Gastroesophageal sphincter (tissue), 4 donors: ENCODE measurements at regions not wholly inside any gene's neighbourhood (a gene's known extent, or its start where the extent isn't known, plus 50 kb on each side); places are given as distances from the start of the nearest gene placed in this dataset.

Experiments used
- ATAC-seq: fragments of 150-250 bp; one replicate; pipeline ENCODE4 v1.9.1; 2016; ENCODE audit warnings: mild to moderate bottlenecking, moderate library complexity
- H3K27ac ChIP-seq, 4 donors: fragments of 200-600 bp; sonication (generic) in 3 of 4; 1 replicate in 3 of 4; 2 replicates in 1 of 4; pipeline ENCODE4 v1.5.1; 2016 to 2019
- H3K27me3 ChIP-seq: fragments of 200-600 bp; sonication (generic); one replicate; pipeline ENCODE4 v1.5.1; 2019
- H3K36me3 ChIP-seq, 2 donors: fragments of 200-600 bp; sonication (generic); one replicate each; pipeline ENCODE4 v1.5.1; 2019; ENCODE audit warnings: control low read depth in 1 of 2
- H3K4me1 ChIP-seq, 3 donors: fragments of 200-600 bp; sonication (generic); 1 replicate in 2 of 3; 2 replicates in 1 of 3; pipeline ENCODE4 v1.5.1; 2016 to 2019; ENCODE audit warnings: control low read depth in 2 of 3
- H3K4me3 ChIP-seq, 2 donors: fragments of 200-600 bp; sonication (generic); one replicate each; pipeline ENCODE4 v1.5.1; 2019; ENCODE audit warnings: mild to moderate bottlenecking in 1 of 2, moderate library complexity in 1 of 2
- H3K9me3 ChIP-seq, 3 donors: fragments of 200-600 bp; sonication (generic); one replicate each; pipeline ENCODE4 v1.5.1; 2017 to 2019; ENCODE audit warnings: control low read depth in 2 of 3
- EP300 ChIP-seq: sonication (generic); formaldehyde crosslinking; IDR thresholded peaks from one replicate; pipeline ENCODE4 v1.6.1; 2017; ENCODE audit warnings: antibody characterized with exemption, mild to moderate bottlenecking
- POLR2A ChIP-seq, 2 donors: fragments of 450-650 bp; IDR thresholded peaks; one replicate each; pipeline ENCODE4 v1.6.1; 2017; ENCODE audit warnings: antibody characterized with exemption in 2 of 2, mild to moderate bottlenecking in 2 of 2, moderate library complexity in 1 of 2
- POLR2AphosphoS5 ChIP-seq: sonication (generic); formaldehyde crosslinking; IDR thresholded peaks from one replicate; pipeline ENCODE4 v1.6.1; 2017; ENCODE audit warnings: antibody characterized with exemption
- WGBS, 2 donors: methylation state at CpG; one replicate each; pipeline ENCODE4 v1.1.5; 2018; ENCODE audit warnings: low coverage in 1 of 2; 5-methylcytosine and 5-hydroxymethylcytosine counted together
- TF ChIP-seq, protein P1 (sequence below), 4 experiments: fragments of 200-600 bp in 2 of 4; fragments of 450-650 bp in 2 of 4; sonication (generic) in 1 of 4; IDR thresholded peaks; one replicate each; pipeline ENCODE4 v1.5.1; 2017 to 2019; ENCODE audit warnings: antibody characterized with exemption in 4 of 4, mild to moderate bottlenecking in 2 of 4, moderate library complexity in 2 of 4

DNA sequence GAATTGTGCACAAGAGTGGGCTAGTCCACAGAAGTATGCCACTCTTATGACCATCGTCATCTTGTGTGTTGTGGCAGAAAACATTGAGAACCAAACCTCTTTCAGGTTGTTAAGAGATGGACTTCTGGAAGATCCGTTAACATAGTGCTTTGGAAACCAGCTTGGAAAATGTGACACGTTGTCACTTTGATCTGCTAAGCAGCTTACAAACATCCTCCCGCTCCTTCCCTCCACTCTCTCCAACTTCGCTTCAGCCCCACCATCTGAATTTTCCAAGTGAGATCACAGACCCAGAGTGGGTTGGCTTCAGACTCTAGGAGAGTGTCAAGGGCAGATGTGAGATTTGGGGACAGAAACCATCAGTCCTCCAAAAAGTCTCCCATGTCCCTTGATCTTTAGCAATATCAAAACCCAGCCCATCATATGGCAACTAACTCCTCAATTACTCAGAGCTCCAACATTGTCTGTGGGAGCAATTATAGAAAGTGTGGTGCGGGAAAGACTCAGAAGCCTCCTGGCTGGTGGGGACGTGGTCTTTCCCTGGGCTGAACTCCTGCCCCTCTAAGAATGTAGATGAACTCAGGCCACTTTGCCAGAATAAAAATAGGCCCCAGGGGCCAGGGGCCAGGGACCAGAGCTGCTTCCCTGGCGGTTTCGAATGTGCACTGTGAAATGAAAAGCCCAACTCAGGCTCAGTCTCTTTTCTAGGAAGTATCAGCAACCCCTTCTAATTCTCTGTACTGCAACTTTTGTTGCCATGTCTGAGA, 129.5 kb downstream of the SLC38A6 start:
- Histone ChIP-seq H3K9me3 (peaks cover 0 to 14% (median 0%) of the 10 kb centered on the region in 3 donors), H3K4me3 (no peak overlapping the region), H3K4me1 (peaks cover 0 to 15% (median 13%) of the 10 kb centered on the region in 3 donors), H3K27ac (no peak overlapping the region), H3K27me3 (peaks cover 9% of the 10 kb centered on the region), H3K36me3 (no peaks in the 10 kb centered on the region)
- WGBS, 2 donors = 64 to 67% methylated on average over 5 to 6 of the region's 9 CpGs
- no peak for ATAC-seq
- TF ChIP-seq POLR2AphosphoS5 = no peak

DNA sequence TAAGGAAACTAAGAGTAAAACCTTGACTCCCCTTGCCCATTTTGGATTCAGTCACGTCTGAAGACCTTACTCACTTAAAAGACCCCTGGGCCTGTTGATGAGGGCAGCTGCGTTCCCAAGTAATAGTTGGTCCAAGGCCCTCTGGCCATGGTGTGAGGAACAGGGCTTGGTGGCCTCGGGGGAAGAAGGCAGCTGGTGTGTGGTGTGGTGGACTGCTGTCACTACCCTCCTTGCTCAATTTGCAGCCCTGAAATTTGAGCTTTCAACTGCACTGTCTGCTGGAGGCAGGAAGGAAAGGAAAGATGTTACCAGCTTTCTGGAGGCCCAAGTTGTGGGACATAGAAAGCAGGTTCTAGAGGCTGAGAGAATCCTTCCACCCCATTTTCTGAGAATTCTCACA, 128.2 kb downstream of the SLC38A6 start:
- 70% methylated on average over 2 of the region's 3 CpGs; no CpG with 5 or more reads in 1 of the 2 donors for WGBS, 2 donors
- Histone ChIP-seq H3K27ac (no peak overlapping the region), H3K36me3 (no peaks in the 10 kb centered on the region), H3K4me1 (peaks cover 0 to 20% (median 13%) of the 10 kb centered on the region in 3 donors), H3K4me3 (no peak overlapping the region), H3K27me3 (peaks cover 9% of the 10 kb centered on the region), H3K9me3 (peaks cover 0 to 4% (median 0%) of the 10 kb centered on the region in 3 donors)
- no peak for TF ChIP-seq POLR2AphosphoS5
- TF ChIP-seq EP300 = no peak
- TF ChIP-seq POLR2A (IDR thresholded peaks at IDR 0.05) = no peak
- TF ChIP-seq, protein P1, sequence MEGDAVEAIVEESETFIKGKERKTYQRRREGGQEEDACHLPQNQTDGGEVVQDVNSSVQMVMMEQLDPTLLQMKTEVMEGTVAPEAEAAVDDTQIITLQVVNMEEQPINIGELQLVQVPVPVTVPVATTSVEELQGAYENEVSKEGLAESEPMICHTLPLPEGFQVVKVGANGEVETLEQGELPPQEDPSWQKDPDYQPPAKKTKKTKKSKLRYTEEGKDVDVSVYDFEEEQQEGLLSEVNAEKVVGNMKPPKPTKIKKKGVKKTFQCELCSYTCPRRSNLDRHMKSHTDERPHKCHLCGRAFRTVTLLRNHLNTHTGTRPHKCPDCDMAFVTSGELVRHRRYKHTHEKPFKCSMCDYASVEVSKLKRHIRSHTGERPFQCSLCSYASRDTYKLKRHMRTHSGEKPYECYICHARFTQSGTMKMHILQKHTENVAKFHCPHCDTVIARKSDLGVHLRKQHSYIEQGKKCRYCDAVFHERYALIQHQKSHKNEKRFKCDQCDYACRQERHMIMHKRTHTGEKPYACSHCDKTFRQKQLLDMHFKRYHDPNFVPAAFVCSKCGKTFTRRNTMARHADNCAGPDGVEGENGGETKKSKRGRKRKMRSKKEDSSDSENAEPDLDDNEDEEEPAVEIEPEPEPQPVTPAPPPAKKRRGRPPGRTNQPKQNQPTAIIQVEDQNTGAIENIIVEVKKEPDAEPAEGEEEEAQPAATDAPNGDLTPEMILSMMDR (IDR thresholded peaks at IDR 0.05) = no peak
- ATAC-seq = no peak

DNA sequence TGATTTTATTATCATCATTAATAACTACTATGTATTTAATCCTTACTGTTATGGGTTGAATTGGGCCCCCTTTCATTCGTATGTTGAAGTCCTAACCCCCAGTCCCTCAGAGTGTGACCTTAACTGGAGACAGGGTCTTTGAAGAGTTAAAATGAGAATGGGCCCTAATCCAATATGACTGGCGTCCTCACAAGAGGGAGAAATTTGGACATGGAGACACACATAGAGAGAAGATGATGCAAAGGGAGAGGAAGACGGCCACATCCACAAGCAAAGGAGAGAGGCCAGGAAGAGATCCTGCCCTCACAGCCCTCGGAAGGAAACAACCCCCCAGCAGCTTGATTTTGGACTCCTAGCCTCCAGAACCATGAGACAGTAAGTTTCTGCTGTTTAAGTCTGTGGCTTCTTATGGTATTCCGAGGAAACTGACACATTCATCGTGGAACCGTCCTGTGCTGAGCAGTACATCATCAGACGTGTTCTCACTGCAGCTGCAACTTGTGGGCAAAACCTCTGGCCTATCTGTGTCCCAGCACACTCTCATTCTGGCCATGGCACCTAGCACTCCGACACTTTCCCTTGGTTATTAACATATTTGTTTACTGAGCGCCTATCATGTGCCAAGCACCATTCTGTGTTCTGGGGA, 127.6 kb downstream of the SLC38A6 start:
- Histone ChIP-seq H3K4me3 (no peak overlapping the region), H3K27me3 (peaks cover 9% of the 10 kb centered on the region), H3K36me3 (no peaks in the 10 kb centered on the region), H3K4me1 (peaks cover 0 to 27% (median 18%) of the 10 kb centered on the region in 3 donors), H3K27ac (peak overlapping the region in 2 of 4 donors; percentile 16 to 20), H3K9me3 (no peaks in the 10 kb centered on the region)
- no peak for TF ChIP-seq POLR2A (IDR thresholded peaks at IDR 0.05)
- TF ChIP-seq EP300 = no peak
- no peak for TF ChIP-seq POLR2AphosphoS5
- TF ChIP-seq, protein P1 (IDR thresholded peaks at IDR 0.05) = no peak
- 69 to 83% methylated on average over 4 to 9 of the region's 10 CpGs for WGBS, 2 donors
- ATAC-seq = no peak

DNA sequence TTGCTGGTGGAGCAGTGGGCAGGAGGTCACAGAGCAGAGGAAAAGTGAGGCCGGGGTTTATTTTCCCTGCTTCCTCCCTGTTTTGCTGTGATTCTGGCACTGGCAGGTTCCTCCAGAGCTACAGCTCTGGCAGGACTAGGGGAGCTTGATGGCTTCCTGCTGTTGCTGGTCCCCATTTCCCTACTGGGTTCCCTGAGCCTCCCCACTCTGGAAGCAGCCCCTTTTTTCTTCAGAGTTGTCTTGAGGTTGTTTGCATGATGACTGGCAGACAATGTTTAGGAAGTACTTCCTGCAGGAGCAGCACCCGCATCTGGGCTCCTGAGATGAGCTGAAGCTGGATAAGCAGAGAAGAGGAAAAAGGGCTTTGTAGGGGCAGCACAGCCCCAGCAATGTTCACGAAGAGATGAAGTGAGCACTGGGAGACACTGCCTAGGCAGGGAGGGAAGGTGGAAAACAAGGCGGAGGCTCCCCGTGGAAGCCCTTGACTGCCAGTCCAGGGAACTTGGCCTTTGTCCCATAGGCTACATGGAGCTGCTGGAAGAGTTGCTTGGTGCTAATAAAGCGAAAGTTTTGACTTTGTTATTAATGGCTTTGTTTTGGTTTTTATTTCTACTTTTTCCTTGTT, 126.9 kb downstream of the SLC38A6 start:
- no peak for ATAC-seq
- peaks cover 9% of the 10 kb centered on the region for H3K27me3 ChIP-seq
- no peak for TF ChIP-seq POLR2A (IDR thresholded peaks at IDR 0.05)
- TF ChIP-seq, protein P1 (IDR thresholded peaks at IDR 0.05) = no peak
- TF ChIP-seq POLR2AphosphoS5 = no peak
- no peak for TF ChIP-seq EP300
- no peak overlapping the region for H3K4me3 ChIP-seq
- peaks cover 0 to 33% (median 24%) of the 10 kb centered on the region in 3 donors for H3K4me1 ChIP-seq
- WGBS, 2 donors = 54 to 70% methylated on average over 2 to 6 of the region's 6 CpGs
- no peaks in the 10 kb centered on the region for H3K9me3 ChIP-seq
- H3K36me3 ChIP-seq = no peaks in the 10 kb centered on the region
- H3K27ac ChIP-seq = peak overlapping the region in 2 of 4 donors; percentile 16 to 25

DNA sequence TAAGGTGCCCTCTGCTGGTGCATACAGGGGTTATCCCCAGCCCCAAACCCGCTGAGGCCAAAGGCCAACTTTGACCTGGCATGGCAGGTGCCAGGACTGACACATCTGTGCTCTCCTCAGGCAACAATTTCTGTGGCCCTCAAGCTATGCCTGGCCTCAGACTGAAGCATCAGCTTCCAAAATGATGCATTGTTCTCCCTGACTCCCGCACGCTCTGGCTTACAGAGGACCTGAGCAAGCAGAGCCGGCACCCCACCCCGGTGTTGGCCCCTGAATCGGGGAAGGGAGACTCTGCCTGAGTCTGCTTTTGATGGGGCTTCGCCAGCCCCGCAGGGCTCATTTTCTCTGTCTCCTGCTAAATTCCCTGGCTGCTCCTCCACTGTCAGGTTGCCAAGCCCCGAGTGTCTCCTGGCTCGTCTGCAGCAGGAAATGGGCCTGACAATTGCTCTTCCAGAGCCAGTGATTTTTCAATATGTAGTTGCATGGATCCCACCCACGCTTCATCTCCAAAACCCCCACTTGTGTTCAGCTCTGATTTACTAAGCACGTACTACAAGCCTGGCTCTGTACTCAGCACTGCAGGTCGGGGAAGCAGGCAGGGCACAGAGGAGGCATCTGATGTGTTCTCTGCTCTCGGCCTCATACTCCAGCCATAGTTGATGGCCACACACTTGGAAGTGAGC, 126.1 kb downstream of the SLC38A6 start:
- TF ChIP-seq POLR2A (IDR thresholded peaks at IDR 0.05) (no peak), POLR2AphosphoS5 (no peak), EP300 (no peak)
- TF ChIP-seq, protein P1 (IDR thresholded peaks at IDR 0.05) = peak in 1 of 4 experiments; percentile 16
- 17 to 49% methylated on average over 5 to 14 of the region's 14 CpGs for WGBS, 2 donors
- Histone ChIP-seq H3K4me3 (no peak overlapping the region), H3K27ac (peak overlapping the region in 3 of 4 donors; percentile 16 to 51 (median 25)), H3K9me3 (no peaks in the 10 kb centered on the region), H3K4me1 (peaks cover 3 to 42% (median 32%) of the 10 kb centered on the region in 3 donors), H3K27me3 (peaks cover 7% of the 10 kb centered on the region), H3K36me3 (no peaks in the 10 kb centered on the region)
- ATAC-seq = no peak
